NCI-H1417 treated with DMSO at 0.1 percent for 48 hours (cell line): ENCODE measurements at regions not wholly inside any gene's neighbourhood (a gene's known extent, or its start where the extent isn't known, plus 50 kb on each side); places are given as distances from the start of the nearest gene placed in this dataset.
A peak's percentile ranks its signal among the peaks of the same experiment; 100 is the strongest.
"Not testable (repeated sequence)": the region's sequence is repeated elsewhere in the genome, so short reads cannot be mapped to it uniquely, and the experiment has no call there.

Experiments
- DNase-seq: peaks from one replicate; lab custom pipeline; 2025; lab: John Stamatoyannopoulos, UW

DNA sequence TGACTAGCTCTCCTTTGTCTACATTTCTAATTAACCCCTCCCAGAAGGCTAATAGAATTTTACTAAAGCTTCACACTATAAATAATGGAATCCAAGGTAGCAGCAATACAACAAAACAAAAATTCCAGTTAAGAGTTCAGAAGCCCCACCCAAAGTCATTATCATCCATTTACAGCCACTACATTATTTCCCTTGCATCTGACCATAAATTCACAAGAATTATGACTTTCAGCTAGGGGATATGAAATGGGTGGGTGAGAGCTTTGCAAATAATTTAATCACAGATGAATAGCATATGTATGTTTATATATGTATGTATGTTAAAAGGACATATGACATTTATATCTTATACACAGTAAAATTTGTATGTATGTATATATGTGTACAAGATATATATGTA is 65.3 kb upstream of the PTGDR start:
- DNase-seq: no peak

DNA sequence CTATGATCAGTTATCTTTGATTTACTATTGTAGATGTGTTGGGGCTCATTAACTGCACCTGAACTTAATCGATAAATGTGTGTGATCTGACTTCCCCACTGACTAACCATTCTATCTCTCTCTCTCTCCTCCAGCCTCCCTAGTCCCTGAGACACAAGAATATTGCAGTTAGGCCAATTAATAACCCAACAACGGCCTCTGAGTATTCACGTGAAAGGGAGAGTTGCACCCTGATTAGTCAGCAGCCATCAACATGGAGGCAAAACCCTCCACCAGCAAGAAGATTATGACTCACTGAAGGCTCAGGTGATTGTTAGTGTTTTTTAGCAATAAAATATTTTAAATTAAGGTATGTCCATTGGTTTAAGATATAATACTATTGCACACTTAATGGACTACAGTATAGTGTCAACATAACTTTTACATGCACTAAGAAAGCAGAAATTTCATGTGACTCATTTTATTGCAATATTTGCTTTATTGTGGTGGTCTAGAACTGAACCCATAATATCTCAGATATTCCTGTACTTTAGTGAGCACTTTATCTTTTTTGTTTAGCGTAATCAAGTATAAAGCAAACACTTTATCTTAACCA is 77.1 kb upstream of the PTGDR start:
- no peak for DNase-seq

DNA sequence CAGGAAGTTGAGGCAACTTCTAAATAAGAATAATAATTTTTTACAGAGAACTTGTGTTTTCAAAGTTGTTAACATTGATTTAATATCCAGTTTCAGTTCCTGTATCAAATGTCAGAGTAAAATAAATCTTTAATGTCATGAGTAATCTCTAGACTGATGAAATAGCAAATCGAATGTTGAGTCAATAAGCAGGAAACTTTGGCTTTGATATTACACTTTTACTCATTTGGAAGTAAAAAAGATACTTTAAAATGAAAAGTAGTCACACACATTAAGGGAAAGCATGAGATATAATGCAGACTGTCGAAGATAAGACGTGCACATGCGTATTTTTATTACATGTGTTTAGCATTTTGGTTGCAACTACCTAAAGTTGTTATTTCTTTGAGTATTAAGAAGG is 78.2 kb upstream of the PTGDR start:
- DNase-seq: no peak

DNA sequence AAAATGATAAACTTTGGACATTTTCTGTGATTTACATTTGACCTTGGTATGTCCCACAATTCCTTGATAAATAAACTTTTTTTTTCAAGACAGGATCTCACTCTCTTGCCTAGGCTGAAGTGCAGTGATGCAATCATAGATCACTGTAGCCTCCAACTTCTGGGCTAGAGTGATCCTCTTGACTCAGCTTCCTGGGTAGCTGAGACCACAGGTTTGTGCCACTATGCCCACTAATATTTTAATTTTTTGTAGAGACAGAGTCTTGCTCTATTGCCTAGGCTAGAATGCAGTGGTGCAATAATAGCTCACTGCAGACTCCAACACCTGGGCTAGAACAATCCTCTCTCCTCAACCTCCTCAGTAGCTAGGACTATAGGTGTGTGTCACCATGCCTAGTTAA is 79.1 kb upstream of the PTGDR start:
- DNase-seq: no peak

DNA sequence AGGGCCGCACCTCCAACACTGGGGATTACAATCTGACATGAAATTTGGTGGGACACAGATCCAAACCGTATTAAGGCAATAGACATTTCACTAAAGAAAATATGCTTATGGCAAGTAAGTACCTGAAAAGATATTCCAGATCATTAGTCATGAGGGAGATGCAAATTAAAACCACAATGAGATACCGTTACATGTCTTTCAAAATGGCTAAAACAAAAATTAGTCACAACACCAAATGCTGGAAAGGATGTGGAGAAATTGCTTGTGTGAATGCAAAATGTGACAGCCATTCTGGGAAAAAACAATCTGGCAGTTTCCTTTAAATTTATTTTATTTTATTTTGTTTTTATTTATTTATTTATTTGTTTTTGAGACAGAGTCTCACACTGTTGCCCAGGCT is 82.3 kb upstream of the PTGDR start:
- DNase-seq: no peak

DNA sequence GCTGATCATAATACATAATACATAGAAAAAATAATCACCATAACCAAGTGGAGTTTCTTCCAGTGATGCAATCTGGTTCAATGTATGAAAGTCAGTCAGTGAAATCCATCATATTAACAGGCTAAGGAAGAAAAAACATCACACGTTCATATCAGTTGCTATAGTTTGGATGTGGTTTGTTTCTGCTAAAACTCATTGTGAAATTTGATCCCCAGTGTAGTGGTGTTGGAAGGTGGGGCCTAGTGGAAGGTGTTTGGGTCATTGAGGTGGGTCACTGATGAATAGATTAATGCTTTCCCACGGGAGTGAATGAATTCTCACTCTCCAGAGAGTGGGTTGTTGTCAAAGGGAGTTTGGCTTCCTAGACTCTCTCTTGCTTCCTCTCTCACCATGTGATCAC is 84.6 kb upstream of the PTGDR start:
- no peak for DNase-seq

DNA sequence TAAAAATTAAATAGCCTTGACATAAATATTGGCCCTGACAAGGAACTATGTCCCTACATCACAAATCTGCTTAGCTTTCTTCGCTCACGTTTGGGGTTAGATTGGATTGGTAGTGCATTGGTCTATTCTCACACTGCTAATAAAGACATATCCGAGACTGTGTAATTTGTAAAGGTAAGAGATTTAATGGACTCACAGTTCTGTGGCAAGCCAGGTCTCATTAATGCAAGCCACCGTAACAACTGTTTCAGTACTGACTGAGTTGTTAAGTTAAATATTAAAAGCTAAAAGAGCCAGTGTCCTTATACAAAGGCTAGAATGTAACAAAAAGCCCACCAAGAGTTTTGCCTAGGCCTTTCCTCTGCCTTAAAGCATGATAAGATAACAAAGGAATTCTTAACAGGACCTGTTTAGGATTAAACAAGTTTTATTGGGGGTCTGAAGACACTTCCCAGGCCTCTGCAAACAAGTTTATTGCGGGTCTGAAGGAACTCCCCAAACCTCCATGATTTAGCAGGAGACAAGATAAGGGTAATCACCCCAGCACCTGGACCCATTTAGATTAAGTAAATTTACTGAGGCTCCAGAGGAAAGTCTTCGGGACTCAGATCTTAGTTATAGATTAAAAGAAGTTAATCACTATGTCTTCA is 88.2 kb upstream of the PTGDR start:
- DNase-seq: no peak

DNA sequence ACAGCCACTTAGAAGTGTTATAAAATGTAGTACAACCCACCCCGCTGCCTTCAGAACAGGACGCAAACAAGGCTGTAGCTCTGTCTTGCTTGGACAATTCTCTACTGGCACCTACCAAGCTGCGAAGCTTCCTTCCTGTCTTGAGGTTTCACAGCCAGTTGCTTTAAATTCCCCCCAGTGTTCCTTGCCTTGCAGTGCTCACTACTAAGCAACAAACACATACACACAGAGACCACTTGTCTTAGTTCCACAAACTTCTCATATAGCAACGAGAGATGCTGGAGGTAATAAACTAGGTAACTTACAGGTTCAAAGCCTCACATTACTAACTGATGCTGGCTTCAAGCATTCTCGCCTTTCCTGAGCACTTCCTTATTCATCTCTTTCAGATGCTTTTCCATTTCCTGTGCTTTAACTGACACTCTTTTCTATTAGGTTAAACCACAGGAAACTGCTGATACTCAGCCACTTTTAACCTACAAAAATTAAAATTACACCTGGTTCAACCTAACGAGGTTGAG is 91.5 kb upstream of the PTGDR start:
- DNase-seq: no peak

DNA sequence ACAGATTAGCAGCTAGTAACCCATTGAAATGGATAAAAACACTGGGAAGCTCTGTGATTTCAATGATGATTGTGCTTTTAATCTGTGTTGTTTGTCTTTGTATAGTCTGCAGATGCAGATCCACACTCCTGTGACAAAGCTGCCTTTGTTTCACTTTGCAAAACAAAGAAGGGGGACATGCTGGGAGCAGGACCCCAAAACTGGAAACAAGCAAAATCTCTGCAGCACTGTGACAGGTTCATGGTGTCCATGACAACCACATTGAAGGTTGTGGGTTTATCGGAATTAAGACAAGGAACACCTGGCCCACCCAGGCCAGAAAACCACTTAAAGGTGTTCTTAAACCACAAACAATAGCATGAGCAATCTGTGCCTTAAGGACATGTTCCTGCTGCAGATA is 95.6 kb upstream of the PTGDR start:
- not testable (repeated sequence) for DNase-seq

DNA sequence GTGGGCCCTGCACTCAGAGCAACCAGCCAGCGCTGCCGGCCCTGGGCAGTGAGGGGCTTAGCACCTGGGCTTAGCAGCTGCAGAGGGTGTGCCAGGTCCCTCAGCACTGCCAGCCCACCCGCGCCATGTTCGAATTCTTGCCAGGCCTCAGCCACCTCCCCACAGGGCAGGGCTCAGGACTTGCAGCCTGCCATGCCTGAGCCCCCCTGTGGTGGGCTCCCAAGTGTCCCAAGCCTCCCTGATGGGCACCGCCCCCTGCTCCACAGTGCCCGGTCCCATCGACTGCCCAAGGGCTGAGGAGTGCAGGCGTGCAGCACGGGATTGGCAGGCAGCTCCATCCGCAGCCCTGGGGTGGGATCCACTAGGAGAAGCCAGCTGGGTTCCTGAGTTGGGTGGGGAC is 98.0 kb upstream of the NID2 start:
- no peak for DNase-seq

DNA sequence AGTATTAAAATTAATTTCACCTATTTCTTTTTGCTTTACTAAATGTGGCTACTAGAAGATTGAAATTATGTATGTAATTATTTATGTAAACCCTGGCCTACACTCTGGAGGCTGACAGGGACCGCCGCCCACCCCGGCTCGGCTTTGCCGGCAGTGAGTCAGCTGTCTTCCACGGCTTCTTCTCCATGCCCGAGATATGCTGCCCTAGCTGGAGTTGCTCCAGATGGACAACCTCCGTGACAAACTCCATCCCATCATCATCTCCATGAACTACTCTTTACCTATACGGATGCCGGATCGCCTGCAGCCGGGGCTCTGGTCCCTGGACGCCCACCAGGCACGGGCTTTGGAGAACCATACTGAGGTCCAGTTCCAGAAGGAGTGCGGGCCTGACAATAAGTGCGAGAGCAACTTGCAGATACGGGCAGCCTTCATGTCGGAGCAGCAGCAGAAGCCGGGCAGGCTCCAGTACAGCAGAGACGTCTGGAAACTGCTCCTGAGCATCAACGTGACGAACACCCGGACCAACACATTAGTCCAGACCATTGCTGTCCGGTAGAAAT is 86.9 kb upstream of the NID2 start:
- no peak for DNase-seq

DNA sequence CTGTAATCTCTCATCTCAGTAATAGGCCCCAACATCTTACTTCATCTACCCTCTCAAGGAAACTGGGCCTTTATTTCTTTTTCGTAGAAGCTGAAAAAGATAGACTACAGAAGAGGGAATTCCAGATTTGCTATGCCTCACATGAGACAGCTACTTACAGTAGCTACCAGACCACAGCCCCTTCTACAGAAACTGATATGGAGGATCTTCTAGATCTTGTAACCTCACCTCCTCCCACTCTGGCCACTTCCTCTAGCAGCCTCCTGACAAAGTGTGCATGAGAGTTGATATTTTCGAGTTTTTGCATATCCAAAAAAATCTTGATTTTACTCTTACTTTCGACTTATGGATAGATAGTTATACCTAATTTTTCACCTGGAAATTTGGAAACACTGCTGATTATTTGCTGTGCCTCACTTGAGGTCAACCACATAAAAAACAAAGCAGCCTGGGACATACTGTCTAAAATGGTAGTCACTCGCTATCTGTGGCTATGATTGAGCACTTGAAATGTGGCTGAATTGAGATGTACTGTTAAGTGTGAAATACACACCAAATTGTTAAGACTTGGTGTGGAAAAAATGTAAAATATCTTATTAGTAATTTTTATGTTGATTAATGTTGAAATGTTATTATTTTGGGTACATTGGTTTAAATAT is 86.3 kb upstream of the NID2 start:
- no peak for DNase-seq

DNA sequence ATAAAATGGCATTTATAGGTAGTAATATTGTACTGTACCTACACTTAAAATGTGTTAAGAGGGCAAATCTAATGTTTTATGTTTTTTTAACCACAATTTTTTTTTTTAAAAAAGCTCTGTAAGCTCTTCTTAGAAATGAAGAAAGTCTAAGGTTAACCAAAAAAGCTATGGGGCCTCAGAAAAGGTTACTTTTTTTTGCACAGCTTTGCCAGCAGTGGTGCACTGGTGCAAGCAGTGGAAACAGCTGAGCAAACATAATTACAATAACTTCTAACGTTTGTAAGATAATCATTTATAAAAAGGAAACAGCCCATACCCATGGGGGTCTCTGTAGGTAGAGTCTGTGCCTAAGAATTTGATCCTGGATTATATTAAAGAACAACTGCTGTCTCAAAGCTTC is 85.1 kb upstream of the NID2 start:
- DNase-seq: peak; percentile 29

DNA sequence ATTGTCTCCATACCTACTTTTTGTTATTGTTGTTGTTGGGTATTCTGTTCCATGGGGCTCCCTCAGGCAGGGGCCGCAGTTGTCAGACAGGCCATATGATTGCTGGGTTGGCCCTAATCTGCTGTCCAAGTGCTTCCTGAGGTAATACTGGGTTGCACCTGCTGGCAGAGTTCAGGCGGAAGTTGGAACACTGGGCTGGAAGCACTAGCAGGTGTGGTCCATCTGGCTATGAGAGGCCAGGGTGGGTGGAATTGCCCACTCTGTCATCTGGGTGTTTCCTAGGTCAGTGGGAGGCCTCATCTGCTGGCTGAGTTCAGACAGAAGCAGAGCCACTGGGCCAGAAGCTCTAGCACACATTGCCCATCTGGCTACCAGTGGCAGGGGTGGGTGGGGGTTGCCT is 81.3 kb upstream of the NID2 start:
- DNase-seq: no peak

DNA sequence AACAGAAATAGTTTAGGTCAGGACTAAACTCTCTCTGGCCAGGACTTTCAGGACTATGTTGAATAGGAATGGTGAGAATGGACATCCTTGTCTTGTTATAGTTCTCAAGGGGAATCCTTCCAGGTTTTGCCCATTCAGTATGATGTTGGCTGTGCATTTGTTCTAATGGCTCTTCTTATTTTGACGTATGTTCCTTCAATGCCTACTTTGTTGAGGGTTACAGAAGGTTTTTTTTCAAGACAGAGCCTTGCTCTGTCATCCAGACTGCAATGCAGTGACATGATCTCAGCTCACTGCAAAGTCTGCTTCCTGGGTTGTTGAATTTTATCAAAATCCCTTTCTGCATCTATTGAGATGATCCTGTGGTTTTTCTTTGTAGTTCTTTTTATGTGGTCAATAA is 79.5 kb upstream of the NID2 start:
- DNase-seq: no peak

DNA sequence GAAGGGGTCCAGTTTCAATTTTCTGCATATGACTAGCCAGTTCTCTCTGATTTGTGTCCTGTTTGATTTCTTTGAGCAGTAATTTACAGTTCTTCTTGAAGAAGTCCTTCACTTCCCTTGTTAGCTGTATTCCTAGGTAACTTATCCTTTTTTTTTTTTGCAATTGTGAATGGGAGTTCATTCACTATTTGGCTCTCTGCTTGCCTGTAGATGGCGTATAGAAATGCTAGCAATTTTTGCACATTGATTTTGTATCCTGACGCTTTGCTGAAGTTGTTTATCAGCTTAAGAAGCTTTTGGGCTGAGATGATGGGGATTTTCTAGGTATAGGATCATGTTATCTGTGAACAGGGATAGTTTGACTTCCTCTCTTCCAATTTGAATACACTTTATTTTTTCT is 77.6 kb upstream of the NID2 start:
- DNase-seq: no peak

DNA sequence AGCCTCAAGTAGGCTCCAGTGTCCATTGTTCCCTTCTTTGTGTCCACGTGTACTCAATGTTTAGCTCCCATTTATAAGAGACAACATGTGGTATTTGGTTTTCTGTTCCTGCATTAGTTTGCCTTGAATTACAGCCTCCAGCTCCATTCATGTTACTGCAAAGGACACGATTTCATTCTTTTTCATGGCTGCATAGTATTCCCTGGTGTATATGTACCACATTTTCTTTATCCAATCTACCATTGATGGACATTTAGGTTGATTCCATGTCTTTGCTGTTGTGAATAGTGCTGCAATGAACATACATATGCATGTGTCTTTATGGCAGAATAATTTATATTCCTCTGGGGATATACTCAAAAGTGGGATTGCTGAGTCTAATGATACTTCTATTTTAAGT is 75.2 kb upstream of the NID2 start:
- not testable (repeated sequence) for DNase-seq

DNA sequence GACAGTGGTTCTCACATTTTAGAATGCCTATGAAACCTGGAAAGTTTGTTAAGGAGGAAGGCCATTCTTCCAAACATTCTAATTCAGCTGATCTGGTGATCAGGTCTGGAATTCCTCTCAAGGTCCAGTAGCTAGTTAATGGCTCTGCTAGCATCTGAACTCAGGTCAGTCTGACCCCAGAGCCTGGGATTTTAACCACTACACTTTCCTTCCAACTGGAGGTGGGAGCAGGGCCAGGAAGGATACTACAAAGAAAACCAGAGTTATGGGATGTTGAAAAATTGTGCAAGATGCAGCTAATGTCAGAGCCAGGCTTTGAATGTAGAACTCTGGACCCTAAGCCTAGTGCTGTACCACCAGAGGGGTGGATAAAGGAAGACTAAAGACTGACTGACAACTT is 73.6 kb upstream of the NID2 start:
- no peak for DNase-seq

DNA sequence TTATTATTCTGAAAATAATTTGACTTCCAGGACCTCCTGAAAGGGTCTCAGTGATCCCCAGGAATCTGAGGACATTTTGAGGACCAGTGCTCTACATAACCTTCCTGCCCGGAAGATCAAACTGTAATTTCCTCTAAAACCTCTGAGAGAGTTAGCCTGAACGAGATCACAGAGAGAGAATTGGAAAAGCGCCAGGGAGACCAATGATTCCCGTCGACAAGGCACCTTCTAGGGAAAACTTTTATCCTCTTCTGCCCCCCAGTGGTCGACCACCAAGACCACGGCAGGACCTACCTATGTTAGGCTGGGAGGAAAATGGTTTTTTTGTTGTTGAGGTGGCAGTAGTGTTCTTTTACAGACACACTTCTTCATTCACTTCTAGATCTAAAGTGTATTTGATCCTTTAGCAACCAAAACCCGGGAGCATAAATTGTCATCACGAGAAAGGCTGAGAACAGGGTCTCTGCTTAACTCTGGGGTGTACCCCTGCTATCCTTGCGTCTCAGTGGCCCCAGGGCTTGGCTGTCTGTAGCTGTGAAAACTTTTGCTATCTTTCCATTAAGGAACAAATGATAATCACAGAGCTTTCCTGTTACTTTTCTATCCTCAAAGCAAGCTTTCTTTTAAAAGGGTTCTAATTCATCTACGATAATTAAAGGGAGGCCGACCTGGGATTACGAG is 62.9 kb upstream of the NID2 start:
- DNase-seq: peak; percentile 78

DNA sequence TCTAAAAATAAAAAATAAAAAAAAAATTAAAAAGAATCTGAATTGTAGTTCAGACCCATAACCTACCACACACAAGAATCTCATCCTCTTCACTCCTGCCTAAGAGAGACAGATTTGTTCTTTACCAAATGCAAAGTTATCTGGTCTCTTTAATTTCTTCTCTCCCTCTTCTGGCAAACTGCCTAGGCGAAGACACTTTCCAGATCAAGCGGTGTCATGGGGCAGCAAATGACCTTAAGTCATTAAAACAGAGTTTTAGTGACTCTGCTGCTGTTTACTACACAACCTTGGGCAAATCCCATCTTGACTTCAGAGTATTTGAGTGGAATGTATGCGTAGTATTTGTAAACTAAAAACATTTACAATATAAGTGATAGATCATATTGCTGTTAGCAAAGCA is 60.9 kb upstream of the NID2 start:
- no peak for DNase-seq

DNA sequence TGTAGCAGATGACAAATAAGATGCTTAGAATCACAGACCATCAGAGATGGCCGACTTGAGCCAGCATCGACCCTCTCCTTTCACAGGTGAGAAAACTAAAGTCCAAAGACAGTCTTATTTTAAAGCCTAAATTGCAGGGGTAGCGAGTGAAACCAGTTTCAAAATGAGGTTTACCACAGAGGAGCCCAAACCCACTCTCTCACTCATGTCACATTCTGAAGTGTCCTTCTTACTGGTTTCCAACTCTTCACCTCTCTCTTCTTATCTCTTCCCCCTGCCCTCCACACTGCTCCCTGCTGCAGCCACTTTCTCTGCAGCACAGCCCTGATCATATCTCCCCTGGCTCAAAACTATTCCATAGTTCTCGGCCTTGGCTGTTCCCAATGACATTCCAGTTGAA is 57.0 kb upstream of the NID2 start:
- DNase-seq: no peak

DNA sequence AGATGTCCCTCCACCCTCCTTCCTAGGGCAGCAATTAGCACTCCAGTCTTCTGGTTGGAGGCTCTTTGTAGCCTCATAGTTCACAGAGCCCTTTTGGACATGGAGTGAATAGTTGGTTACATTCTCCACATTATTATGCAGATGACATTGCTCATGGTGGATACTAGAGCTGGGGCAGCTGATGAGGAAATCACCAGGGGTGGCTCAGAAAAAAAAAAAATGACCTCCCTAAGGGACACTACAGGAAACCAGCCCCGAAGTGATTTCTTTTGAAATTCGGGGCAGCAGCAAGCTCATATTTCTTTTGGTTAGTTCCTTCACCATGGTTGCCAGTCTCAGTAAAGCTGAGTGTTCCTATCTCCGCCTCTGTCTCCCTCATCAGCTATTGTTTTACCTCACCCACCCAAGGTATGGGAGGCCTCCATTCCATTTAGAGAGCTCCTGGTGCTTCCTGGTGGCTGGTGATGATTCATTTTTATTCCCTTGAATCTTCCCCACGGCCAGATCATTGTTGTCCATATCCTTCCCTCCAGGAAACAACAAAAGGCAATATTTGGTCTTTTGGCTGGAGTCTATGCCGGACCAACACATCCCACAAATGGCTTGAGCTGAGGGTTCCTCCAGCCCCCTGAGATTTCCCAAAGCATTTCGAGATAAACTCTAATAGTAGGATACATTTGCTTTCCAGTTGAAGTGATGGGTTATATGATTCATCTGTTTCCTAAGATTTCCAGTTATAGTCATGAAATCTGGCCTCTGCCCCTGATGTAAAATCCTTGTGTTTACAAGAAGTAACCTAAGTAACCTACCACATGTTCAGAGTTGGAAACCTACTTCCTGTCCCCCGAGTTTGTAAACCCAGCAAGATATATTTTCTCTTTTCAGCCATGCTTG is 56.2 kb upstream of the NID2 start:
- DNase-seq: no peak
